H1 (cell line): ENCODE measurements at regions not wholly inside any gene's neighbourhood (a gene's known extent, or its start where the extent isn't known, plus 50 kb on each side); places are given as distances from the start of the nearest gene placed in this dataset.

Experiments
- CTCF ChIA-PET: fragments of 300-600 bp; sonication (Branson Sonifier 250); formaldehyde crosslinking; loops from one replicate; lab custom pipeline; 2021; ENCODE audit not compliant: partially characterized antibody; lab: Charles Lee
- POLR2A ChIA-PET: fragments of 300-600 bp; sonication (Branson Sonifier 250); formaldehyde crosslinking; loops from one replicate; lab custom pipeline; 2021; ENCODE audit warnings: inconsistent platforms; ENCODE audit not compliant: partially characterized antibody; lab: Charles Lee
- DNase-seq, 2 experiments: peaks; one replicate each; pipeline versions ENCODE4 v3.0.0 to v3.0.0-alpha.2; 2010 to 2022; ENCODE audit warnings: low spot score in 2 of 2, low read depth in 1 of 2, mixed read lengths in 1 of 2
- FAIRE-seq: peaks from 2 replicates; lab custom pipeline; 2011; peaks lifted over from hg19 to GRCh38; lab: Jason Lieb, UNC
- H2AFZ ChIP-seq: 2 replicates; pipeline ENCODE4 v1.8.1; 2012; ENCODE audit warnings: low read length, inconsistent platforms
- H2AK5ac ChIP-seq: 2 replicates; pipeline ENCODE4 v1.6.1; 2013; ENCODE audit warnings: low read depth, low read length
- H2BK120ac ChIP-seq: replicated peaks from 2 replicates; pipeline ENCODE3; 2013; ENCODE audit warnings: low read depth, low read length, inconsistent platforms
- H2BK12ac ChIP-seq: 2 replicates; pipeline ENCODE4 v1.6.1; 2013; ENCODE audit warnings: low read depth, low read length
- H2BK15ac ChIP-seq: 2 replicates; pipeline ENCODE4 v1.6.1; 2013; ENCODE audit warnings: low read length
- H2BK20ac ChIP-seq: 2 replicates; pipeline ENCODE4 v1.6.1; 2013; ENCODE audit warnings: low read length
- H2BK5ac ChIP-seq: 2 replicates; pipeline ENCODE4 v1.6.1; 2013; ENCODE audit warnings: low read depth, low read length
- H3K14ac ChIP-seq: 2 replicates; pipeline ENCODE4 v1.6.1; 2013; ENCODE audit warnings: inconsistent platforms; ENCODE audit not compliant: insufficient read length
- H3K18ac ChIP-seq: 2 replicates; pipeline ENCODE4 v1.6.1; 2013; ENCODE audit warnings: low read length; ENCODE audit errors: extremely low read depth
- H3K23ac ChIP-seq: 2 replicates; pipeline ENCODE4 v1.6.1; 2013; ENCODE audit warnings: inconsistent platforms; ENCODE audit not compliant: insufficient read length
- H3K23me2 ChIP-seq: 2 replicates; pipeline ENCODE4 v1.6.1; 2013; ENCODE audit warnings: low read depth, low read length
- H3K27ac ChIP-seq: 2 replicates; pipeline ENCODE4 v1.6.1; 2011; ENCODE audit warnings: low read depth, low read length, inconsistent platforms
- H3K27me3 ChIP-seq, 4 experiments: replicated peaks in 1 of 4; 1 replicate in 1 of 4; 2 replicates in 3 of 4; pipeline versions ENCODE4 v1.6.1 to v1.8.1; 2011 to 2013; ENCODE audit warnings: low read length in 3 of 4, mild to moderate bottlenecking in 3 of 4, inconsistent platforms in 2 of 4, mixed read lengths in 2 of 4, moderate library complexity in 1 of 4; ENCODE audit not compliant: control insufficient read depth in 3 of 4, insufficient read depth in 3 of 4; ENCODE audit errors: extremely low read depth in 1 of 4
- H3K36me3 ChIP-seq, 4 experiments: 2 replicates each; pipeline versions ENCODE4 v1.6.1 to v1.8.1; 2011 to 2013; ENCODE audit warnings: mild to moderate bottlenecking in 4 of 4, low read length in 3 of 4, moderate library complexity in 2 of 4, control low read depth in 1 of 4, inconsistent platforms in 1 of 4; ENCODE audit not compliant: insufficient read depth in 4 of 4, control insufficient read depth in 2 of 4
- H3K4ac ChIP-seq: replicated peaks from 2 replicates; pipeline ENCODE3; 2013; ENCODE audit warnings: low read length, low read depth, mixed read lengths, inconsistent platforms; ENCODE audit not compliant: insufficient read length
- H3K4me1 ChIP-seq, 4 experiments: replicated peaks in 1 of 4; 1 replicate in 1 of 4; 2 replicates in 3 of 4; pipeline versions ENCODE4 v1.6.1 to v1.8.1; 2011 to 2013; ENCODE audit warnings: low read length in 3 of 4, inconsistent platforms in 2 of 4, mixed read lengths in 1 of 4; ENCODE audit not compliant: insufficient read depth in 4 of 4, control insufficient read depth in 3 of 4
- H3K4me2 ChIP-seq, 2 experiments: 2 replicates each; pipeline versions ENCODE4 v1.6.1 to v1.8.1; 2011 to 2013; ENCODE audit warnings: low read depth in 2 of 2, low read length in 2 of 2, control low read depth in 1 of 2, inconsistent platforms in 1 of 2, mild to moderate bottlenecking in 1 of 2; ENCODE audit not compliant: insufficient read depth in 1 of 2
- H3K4me3 ChIP-seq, 4 experiments: fragments of 200-600, 300-600 bp in 1 of 4; sonication (generic), shearing (Covaris generic), sonication (Bioruptor Twin) in 1 of 4; 2 replicates each; pipeline versions ENCODE4 v1.5.1 to v1.8.1; 2011 to 2016; ENCODE audit warnings: low read length in 4 of 4, low read depth in 3 of 4, control low read depth in 2 of 4, inconsistent platforms in 2 of 4, mild to moderate bottlenecking in 2 of 4, mixed read lengths in 1 of 4, moderate library complexity in 1 of 4; ENCODE audit not compliant: insufficient read depth in 2 of 4; ENCODE audit errors: extremely low read depth in 1 of 4
- H3K56ac ChIP-seq: replicated peaks from 2 replicates; pipeline ENCODE3; 2013; ENCODE audit warnings: low read depth, mild to moderate bottlenecking, mixed read lengths, low read length, inconsistent platforms; ENCODE audit not compliant: insufficient read length
- H3K79me1 ChIP-seq: 2 replicates; pipeline ENCODE4 v1.6.1; 2013; ENCODE audit warnings: low read depth, low read length, control low read depth
- H3K79me2 ChIP-seq, 2 experiments: 2 replicates each; pipeline versions ENCODE4 v1.6.1 to v1.8.1; 2012 to 2013; ENCODE audit warnings: low read length in 2 of 2, mild to moderate bottlenecking in 2 of 2, inconsistent platforms in 1 of 2; ENCODE audit not compliant: insufficient read depth in 2 of 2, control insufficient read depth in 1 of 2
- H3K9ac ChIP-seq, 4 experiments: replicated peaks in 1 of 4; 1 replicate in 1 of 4; 2 replicates in 3 of 4; pipeline versions ENCODE4 v1.6.1 to v1.8.1; 2011 to 2013; ENCODE audit warnings: low read depth in 3 of 4, low read length in 3 of 4, control low read depth in 2 of 4, mild to moderate bottlenecking in 2 of 4, moderate library complexity in 2 of 4, inconsistent platforms in 1 of 4; ENCODE audit errors: extremely low read depth in 1 of 4
- H3K9me3 ChIP-seq, 2 experiments: 2 replicates each; pipeline versions ENCODE4 v1.6.1 to v1.8.1; 2012 to 2013; ENCODE audit warnings: mild to moderate bottlenecking in 2 of 2, moderate library complexity in 2 of 2, control low read depth in 1 of 2, inconsistent platforms in 1 of 2, low read depth in 1 of 2, low read length in 1 of 2, mixed read lengths in 1 of 2; ENCODE audit not compliant: insufficient read depth in 2 of 2
- H4K20me1 ChIP-seq, 2 experiments: replicated peaks in 1 of 2; 2 replicates each; pipeline versions ENCODE3 to v1.8.1; 2011 to 2013; ENCODE audit warnings: inconsistent platforms in 2 of 2, low read length in 2 of 2, mild to moderate bottlenecking in 1 of 2; ENCODE audit not compliant: insufficient read depth in 2 of 2, control insufficient read depth in 1 of 2
- H4K5ac ChIP-seq: 2 replicates; pipeline ENCODE4 v1.6.1; 2013; ENCODE audit warnings: low read length, low read depth, mixed read lengths, inconsistent platforms; ENCODE audit not compliant: insufficient read length
- H4K8ac ChIP-seq: 2 replicates; pipeline ENCODE4 v1.8.0; 2013; ENCODE audit warnings: mild to moderate bottlenecking, moderate library complexity, low read length, inconsistent platforms; ENCODE audit not compliant: insufficient read depth; ENCODE audit errors: extremely low read depth
- H4K91ac ChIP-seq: replicated peaks from 2 replicates; pipeline ENCODE3; 2013; ENCODE audit warnings: low read length, mixed read lengths, inconsistent platforms; ENCODE audit not compliant: insufficient read length
- ASH2L ChIP-seq: fragments of 200-600, 300-600 bp; sonication (generic); IDR thresholded peaks from one replicate; pipeline ENCODE4 v1.7.1; 2017; ENCODE audit warnings: low read length
- ATF2 ChIP-seq: IDR thresholded peaks from 2 replicates; pipeline ENCODE4 v1.6.1; 2012; ENCODE audit warnings: low read length, inconsistent platforms
- BCL11A ChIP-seq, 2 experiments: IDR thresholded peaks; one replicate each; pipeline ENCODE4 v1.6.1; 2011; ENCODE audit warnings: low read depth in 2 of 2, low read length in 2 of 2, mild to moderate bottlenecking in 2 of 2
- BRCA1 ChIP-seq: IDR thresholded peaks from 2 replicates; pipeline ENCODE4 v1.6.1; 2012; ENCODE audit warnings: low read depth, low read length, improper control_type of control experiment
- CEBPB ChIP-seq: IDR thresholded peaks from 2 replicates; pipeline ENCODE4 v1.6.1; 2012; ENCODE audit warnings: low read depth, low read length
- CHD2 ChIP-seq: IDR thresholded peaks from 2 replicates; pipeline ENCODE4 v1.6.1; 2012; ENCODE audit warnings: low read length, improper control_type of control experiment
- EGR1 ChIP-seq: IDR thresholded peaks from 2 replicates; pipeline ENCODE4 v1.6.1; 2011; ENCODE audit warnings: low read depth, low read length, borderline replicate concordance
- GTF2F1 ChIP-seq: IDR thresholded peaks from 2 replicates; pipeline ENCODE4 v1.6.1; 2012; ENCODE audit warnings: low read depth, low read length, improper control_type of control experiment, borderline replicate concordance
- NRF1 ChIP-seq: IDR thresholded peaks from 2 replicates; pipeline ENCODE4 v1.6.1; 2011; ENCODE audit warnings: mild to moderate bottlenecking, low read depth, low read length, improper control_type of control experiment
- POLR2A ChIP-seq, 2 experiments: IDR thresholded peaks; 1 replicate in 1 of 2; 2 replicates in 1 of 2; pipeline ENCODE4 v1.6.1; 2011; ENCODE audit warnings: low read depth in 2 of 2, low read length in 2 of 2, mild to moderate bottlenecking in 2 of 2; ENCODE audit errors: control extremely low read depth in 1 of 2
- POLR2AphosphoS5 ChIP-seq: IDR thresholded peaks from 2 replicates; pipeline ENCODE4 v1.6.1; 2011; ENCODE audit warnings: low read depth, low read length
- SAP30 ChIP-seq: fragments of 300-600 bp; sonication (generic); IDR thresholded peaks from 2 replicates; pipeline ENCODE4 v1.7.1; 2012; ENCODE audit warnings: low read length, moderate library complexity, mild to moderate bottlenecking, inconsistent platforms; ENCODE audit not compliant: insufficient read depth, insufficient replicate concordance
- SIRT6 ChIP-seq: IDR thresholded peaks from one replicate; pipeline ENCODE4 v1.7.1; 2012; ENCODE audit warnings: low read length, inconsistent platforms
- TAF1 ChIP-seq: IDR thresholded peaks from 2 replicates; pipeline ENCODE4 v1.6.1; 2011; ENCODE audit warnings: mild to moderate bottlenecking, low read depth, low read length
- TEAD4 ChIP-seq: IDR thresholded peaks from 2 replicates; pipeline ENCODE4 v1.6.1; 2012; ENCODE audit warnings: low read depth, low read length, inconsistent platforms, mixed read lengths
- YY1 ChIP-seq: IDR thresholded peaks from 2 replicates; pipeline ENCODE4 v1.6.1; 2011; ENCODE audit warnings: low read depth, mild to moderate bottlenecking, low read length
- WGBS, 2 experiments: shearing (Covaris generic) in 1 of 2; methylation state at CpG; one replicate each; pipeline versions ENCODE4 v1.1.6 to v1.1.7; 2013 to 2015; ENCODE audit warnings: low lambda C conversion rate in 2 of 2, mixed read lengths in 2 of 2, inconsistent platforms in 1 of 2, low coverage in 1 of 2, missing lambda C conversion rate in 1 of 2; ENCODE audit not compliant: insufficient replicate concordance in 2 of 2, insufficient coverage in 1 of 2, insufficient read length in 1 of 2; ENCODE audit errors: extremely low coverage in 1 of 2, missing lambda C conversion rate in 1 of 2; 5-methylcytosine and 5-hydroxymethylcytosine counted together

- Histone ChIP-seq H4K5ac (no peak overlapping the region), H4K20me1 (no peaks in the 10 kb centered on the region)
- FAIRE-seq, result no peak
- TF ChIP-seq POLR2AphosphoS5 (no peak), POLR2A (IDR thresholded peaks at IDR 0.05; ENCODE audit: control extremely low read depth in 1 of 2, low read depth in 2 of 2, low read length in 2 of 2) (no peak), GTF2F1 (no peak), YY1 (no peak), TAF1 (no peak), CEBPB (no peak), EGR1 (no peak), NRF1 (no peak), BCL11A (IDR thresholded peaks at IDR 0.05; ENCODE audit: low read depth in 2 of 2, low read length in 2 of 2) (no peak), ATF2 (no peak), CHD2 (no peak), TEAD4 (no peak), SIRT6 (no peak), BRCA1 (no peak), SAP30 (no peak), ASH2L (no peak)
Measured at GRCh38 chr3:70766301-70766700, 453.9 kb upstream of the MDFIC2 start.

More at GRCh38 chr3:70766301-70766700, 453.9 kb upstream of the MDFIC2 start:
- ChIA-PET POLR2A (no interaction called here), CTCF (interaction anchor here (1.0 kb wide), 1 partner anchor 14 kb away, joined by 3 read pairs; no protein-coding TSS in a partner anchor)
- Histone ChIP-seq H2BK15ac (no peak overlapping the region), H2AK5ac (no peak overlapping the region), H3K9me3 (no peaks in the 10 kb centered on the region), H4K8ac (no peak overlapping the region), H3K27me3 (0 out of 7 replicates have a peak, but pooled peaks cover 0 to 1% (median 0%) of the 10 kb centered on the region in 4 experiments), H2BK120ac (no peak overlapping the region), H4K91ac (no peak overlapping the region), H3K4me2 (no peak overlapping the region), H3K18ac (no peak overlapping the region), H2AFZ (no peak overlapping the region), H3K79me2 (no peaks in the 10 kb centered on the region), H3K4ac (no peak overlapping the region), H3K56ac (no peak overlapping the region), H3K79me1 (no peaks in the 10 kb centered on the region), H3K27ac (no peak overlapping the region), H2BK12ac (no peak overlapping the region), H3K4me3 (no peak overlapping the region), H3K14ac (no peak overlapping the region), H2BK5ac (no peak overlapping the region), H3K23ac (no peak overlapping the region), H3K4me1 (no peaks in the 10 kb centered on the region; a peak in 1 of 7 replicates), H3K9ac (no peak overlapping the region), H2BK20ac (no peak overlapping the region), H3K23me2 (no peaks in the 10 kb centered on the region), H3K36me3 (no peaks in the 10 kb centered on the region)
- no peak for DNase-seq
- 86% methylated on average over 2 of the region's 2 CpGs; no CpG with 5 or more reads in 1 of the 2 experiments for WGBS, 2 experiments
